Loucy (cell line): ENCODE measurements at regions not wholly inside any gene's neighbourhood (a gene's known extent, or its start where the extent isn't known, plus 50 kb on each side); places are given as distances from the start of the nearest gene placed in this dataset.

Source experiments
- EZH2phosphoT487 ChIP-seq: fragments of 200-600 bp; IDR thresholded peaks from 2 replicates; pipeline ENCODE4 v1.6.1; 2018; ENCODE audit warnings: antibody characterized with exemption, mild to moderate bottlenecking, moderate library complexity, borderline replicate concordance
- TF ChIP-seq, protein P1 (sequence below): fragments of 200-600 bp; sonication (generic); conservative IDR thresholded peaks from 2 replicates; pipeline ENCODE4 v1.5.1; 2014; ENCODE audit warnings: mild to moderate bottlenecking, antibody characterized with exemption, low read length

GRCh38 chr6:81130061-81130460 lies 622.4 kb downstream of the TENT5A start:
- TF ChIP-seq, protein P1, sequence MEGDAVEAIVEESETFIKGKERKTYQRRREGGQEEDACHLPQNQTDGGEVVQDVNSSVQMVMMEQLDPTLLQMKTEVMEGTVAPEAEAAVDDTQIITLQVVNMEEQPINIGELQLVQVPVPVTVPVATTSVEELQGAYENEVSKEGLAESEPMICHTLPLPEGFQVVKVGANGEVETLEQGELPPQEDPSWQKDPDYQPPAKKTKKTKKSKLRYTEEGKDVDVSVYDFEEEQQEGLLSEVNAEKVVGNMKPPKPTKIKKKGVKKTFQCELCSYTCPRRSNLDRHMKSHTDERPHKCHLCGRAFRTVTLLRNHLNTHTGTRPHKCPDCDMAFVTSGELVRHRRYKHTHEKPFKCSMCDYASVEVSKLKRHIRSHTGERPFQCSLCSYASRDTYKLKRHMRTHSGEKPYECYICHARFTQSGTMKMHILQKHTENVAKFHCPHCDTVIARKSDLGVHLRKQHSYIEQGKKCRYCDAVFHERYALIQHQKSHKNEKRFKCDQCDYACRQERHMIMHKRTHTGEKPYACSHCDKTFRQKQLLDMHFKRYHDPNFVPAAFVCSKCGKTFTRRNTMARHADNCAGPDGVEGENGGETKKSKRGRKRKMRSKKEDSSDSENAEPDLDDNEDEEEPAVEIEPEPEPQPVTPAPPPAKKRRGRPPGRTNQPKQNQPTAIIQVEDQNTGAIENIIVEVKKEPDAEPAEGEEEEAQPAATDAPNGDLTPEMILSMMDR = no peak
- TF ChIP-seq EZH2phosphoT487 = no peak
